AG09319 (cell line): ENCODE measurements at regions not wholly inside any gene's neighbourhood (a gene's known extent, or its start where the extent isn't known, plus 50 kb on each side); places are given as distances from the start of the nearest gene placed in this dataset.

Experiments used
- DNase-seq: peaks from one replicate; pipeline ENCODE4 v3.0.0-alpha.2; 2010; ENCODE audit warnings: low read depth; ENCODE audit errors: extremely low read depth
- TF ChIP-seq, protein P1 (sequence below): IDR thresholded peaks from 2 replicates; pipeline ENCODE4 v1.5.1; 2011; ENCODE audit warnings: low read depth, mild to moderate bottlenecking, inconsistent platforms, low read length, moderate library complexity

DNA sequence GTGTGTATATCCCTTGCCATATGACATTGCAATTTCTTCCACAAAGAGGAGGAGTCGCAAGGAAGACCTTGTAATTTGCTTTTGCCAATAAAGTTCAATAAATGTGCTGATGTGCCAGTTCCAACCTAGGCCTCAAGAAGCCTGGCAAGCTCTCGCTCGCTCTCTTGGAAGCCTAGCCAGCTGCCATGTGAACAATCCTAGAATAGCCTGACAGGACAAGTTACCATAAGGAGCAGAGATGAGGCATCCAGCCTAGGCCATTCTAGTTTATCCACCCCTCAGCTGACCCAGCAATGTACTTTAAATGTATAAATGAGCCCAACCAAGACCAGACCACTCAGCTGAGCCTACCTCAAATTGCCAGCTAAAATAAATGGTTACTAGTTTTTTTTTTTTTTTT is 145.7 kb upstream of the QRFPR start:
- DNase-seq, result no peak

DNA sequence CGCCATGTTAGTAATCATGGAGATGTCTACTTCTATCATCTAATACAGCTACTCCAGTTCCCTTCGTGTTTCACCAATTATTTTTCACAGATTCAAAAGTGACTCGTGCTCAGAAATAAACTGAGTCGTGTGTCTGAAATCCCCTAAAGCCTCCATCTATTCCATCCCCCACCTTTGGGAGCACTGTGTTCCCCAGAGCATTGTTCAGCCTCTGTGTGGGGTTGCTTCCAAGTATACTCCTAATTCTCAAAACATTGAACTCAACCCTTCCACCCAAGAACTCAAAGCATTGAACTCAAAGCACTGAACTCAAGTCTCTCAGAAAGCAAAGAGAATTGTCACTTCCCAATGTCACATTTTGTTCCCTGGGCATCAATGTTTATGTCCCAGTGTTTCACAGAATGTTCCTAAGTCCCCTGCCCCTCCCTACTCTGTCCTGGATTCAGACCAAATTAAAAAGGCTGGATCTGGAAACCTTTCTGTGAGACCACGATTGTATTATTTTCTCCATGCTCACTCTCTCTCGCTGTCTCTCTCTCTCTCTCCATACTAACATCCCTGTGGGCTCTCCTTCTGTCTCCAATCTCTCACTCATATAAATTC is 138.5 kb upstream of the QRFPR start:
- DNase-seq, result no peak
- TF ChIP-seq, protein P1, sequence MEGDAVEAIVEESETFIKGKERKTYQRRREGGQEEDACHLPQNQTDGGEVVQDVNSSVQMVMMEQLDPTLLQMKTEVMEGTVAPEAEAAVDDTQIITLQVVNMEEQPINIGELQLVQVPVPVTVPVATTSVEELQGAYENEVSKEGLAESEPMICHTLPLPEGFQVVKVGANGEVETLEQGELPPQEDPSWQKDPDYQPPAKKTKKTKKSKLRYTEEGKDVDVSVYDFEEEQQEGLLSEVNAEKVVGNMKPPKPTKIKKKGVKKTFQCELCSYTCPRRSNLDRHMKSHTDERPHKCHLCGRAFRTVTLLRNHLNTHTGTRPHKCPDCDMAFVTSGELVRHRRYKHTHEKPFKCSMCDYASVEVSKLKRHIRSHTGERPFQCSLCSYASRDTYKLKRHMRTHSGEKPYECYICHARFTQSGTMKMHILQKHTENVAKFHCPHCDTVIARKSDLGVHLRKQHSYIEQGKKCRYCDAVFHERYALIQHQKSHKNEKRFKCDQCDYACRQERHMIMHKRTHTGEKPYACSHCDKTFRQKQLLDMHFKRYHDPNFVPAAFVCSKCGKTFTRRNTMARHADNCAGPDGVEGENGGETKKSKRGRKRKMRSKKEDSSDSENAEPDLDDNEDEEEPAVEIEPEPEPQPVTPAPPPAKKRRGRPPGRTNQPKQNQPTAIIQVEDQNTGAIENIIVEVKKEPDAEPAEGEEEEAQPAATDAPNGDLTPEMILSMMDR, result no peak

More for the DNA sequence above, 145.7 kb upstream of the QRFPR start:
- TF ChIP-seq, protein P1, result no peak

DNA sequence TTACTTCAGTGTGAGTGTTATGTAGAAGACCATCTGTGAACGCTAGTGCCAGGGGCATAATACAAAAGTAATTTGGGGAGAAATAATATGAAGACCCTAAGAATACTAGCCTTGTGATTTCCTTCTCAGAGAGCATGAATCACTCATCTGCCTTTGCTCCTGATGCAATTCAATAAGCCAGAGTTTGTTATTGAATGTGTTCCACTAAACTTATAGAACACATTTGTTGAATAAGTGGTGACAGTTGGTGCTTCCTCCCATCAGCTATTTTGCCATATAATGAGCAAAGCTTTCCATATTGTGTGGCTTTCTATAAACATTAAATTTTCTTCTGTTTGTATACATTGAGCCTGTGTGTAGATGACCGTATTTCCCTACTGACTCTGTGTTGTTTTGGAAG is 136.4 kb upstream of the QRFPR start:
- no peak for DNase-seq
- TF ChIP-seq, protein P1, result no peak

DNA sequence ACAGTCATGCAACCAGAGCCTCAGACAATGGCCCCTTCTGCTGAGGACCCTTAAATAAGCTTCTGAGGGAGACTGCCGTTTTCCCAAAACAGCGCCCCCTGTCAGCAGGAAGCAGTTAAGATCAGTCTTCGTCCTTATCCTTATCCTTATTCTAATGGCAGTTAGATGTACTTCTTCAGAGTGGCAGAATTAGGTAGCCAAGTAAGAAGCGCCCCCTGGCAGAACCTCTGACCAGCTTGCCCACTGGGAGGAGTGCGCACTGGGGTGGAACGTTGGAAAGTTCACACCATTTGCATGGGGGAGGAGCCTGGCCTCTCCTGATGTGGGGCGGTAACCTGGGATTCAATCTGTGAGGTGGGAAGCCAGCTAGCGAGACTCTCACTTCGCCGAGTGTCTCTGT is 133.6 kb upstream of the QRFPR start:
- TF ChIP-seq, protein P1, result no peak
- no peak for DNase-seq

DNA sequence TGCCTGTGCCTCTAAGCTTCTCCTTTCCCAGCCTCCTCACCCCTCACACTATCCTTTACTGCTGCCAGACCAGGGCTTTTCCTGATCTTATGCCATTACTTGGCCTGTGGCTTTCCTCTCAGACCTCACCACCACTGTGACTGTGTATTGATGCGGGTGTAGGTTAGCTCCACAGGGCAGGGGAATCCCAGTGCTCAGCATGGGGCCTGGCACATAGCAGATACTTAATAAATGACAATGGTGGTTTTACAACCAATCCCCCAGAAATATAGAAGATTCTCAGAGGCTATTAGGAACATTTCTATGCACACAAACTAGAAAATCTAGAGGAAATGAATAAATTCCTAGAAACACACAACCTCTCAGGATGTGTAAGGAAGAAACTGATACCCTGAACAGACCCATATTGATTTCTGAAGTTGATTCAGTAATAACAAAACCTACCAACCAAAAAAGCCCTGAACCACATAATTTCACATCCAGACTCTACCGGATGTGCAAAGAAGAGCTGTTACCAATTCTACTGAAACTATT is 129.6 kb upstream of the QRFPR start:
- TF ChIP-seq, protein P1, result no peak

DNA sequence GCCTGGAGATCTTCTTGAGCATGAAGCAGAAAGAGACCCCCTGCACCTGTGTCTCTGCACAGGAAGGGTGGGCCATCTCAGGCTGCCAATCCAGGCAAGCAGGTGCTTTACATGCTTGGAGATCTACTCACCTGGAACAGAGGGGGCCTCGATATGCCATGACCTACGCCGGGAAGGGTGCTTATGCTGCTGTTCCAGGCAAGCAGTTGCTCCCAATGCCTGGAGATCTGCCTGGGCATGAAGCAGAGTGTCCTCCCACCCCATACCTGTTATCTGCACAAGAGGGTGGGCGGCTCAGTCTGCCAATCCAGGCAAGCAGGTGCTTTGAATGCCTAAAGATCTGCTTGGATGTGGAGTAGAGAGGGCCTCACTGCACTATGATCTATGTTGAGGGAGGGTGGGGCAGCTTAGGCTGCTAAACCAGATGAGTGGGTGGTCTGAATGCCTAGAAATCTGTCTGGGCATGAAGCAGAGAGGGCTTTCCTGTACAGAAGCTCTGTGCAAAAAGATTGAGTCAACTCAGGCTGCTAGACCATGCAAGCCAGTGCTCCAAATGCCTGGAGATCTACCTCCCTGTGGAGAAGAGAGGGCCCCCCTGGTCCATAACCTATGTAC is 104.5 kb upstream of the QRFPR start:
- TF ChIP-seq, protein P1, result no peak
- no peak for DNase-seq

More for the DNA sequence above, 129.6 kb upstream of the QRFPR start:
- DNase-seq, result no peak

DNA sequence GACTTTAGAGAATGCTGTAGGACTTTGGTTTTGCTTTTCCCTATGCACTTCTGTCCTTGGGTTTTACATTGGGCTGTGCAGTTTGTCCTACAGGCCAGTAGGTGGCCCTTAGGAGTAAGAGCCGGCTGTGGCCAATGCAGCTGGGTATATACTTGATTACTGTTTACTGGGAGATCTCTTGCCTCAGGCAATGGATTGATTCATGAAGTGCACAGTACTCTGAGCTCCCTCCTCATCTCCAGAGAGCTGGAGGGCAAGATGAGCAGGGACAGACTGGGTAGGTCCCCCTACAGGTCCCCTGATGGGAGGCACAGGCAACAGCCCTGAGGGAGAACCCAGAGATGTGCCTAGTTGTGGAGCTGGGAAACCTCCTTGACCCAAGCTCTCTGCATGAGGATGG is 103.8 kb upstream of the QRFPR start:
- DNase-seq, result peak; percentile 40
- TF ChIP-seq, protein P1, result peak; percentile 91
